K562 (cell line): ENCODE measurements at regions not wholly inside any gene's neighbourhood (a gene's known extent, or its start where the extent isn't known, plus 50 kb on each side); places are given as distances from the start of the nearest gene placed in this dataset.
A peak's percentile ranks its signal among the peaks of the same experiment; 100 is the strongest.

Experiments used
- ATAC-seq: fragments of 200-7000 bp; cut with Tn5 transposase; 3 replicates; pipeline ENCODE4 v1.9.1; 2020; ENCODE audit warnings: moderate library complexity
- BruUV-seq: library from RNA; stranded (reverse); fragments of 400-500 nt; replicated peaks from 2 replicates; lab custom pipeline; 2021; lab: Mats Ljungman, UMichigan
- CTCF ChIA-PET: fragments of 300-600 bp; formaldehyde crosslinking; extraction: SDS; loops from one replicate; lab custom pipeline; 2021; ENCODE audit warnings: low intra/inter-chr PET ratio; lab: Yijun Ruan, JAX
- POLR2A ChIA-PET: fragments of 300-600, 350-650 bp; sonication (Branson Sonifier 250); formaldehyde crosslinking; extraction: SDS; loops from one replicate; lab custom pipeline; 2021; ENCODE audit warnings: antibody characterized with exemption, inconsistent platforms; lab: Yijun Ruan, JAX
- DNase-seq, 4 experiments: peaks; one replicate each; pipeline versions ENCODE4 v3.0.0 to v3.0.0-alpha.2; 2011 to 2018; ENCODE audit warnings: low spot score in 3 of 4, mixed read lengths in 3 of 4; ENCODE audit errors: extremely low read depth in 1 of 4
- FAIRE-seq: peaks from 2 replicates; lab custom pipeline; 2011; peaks lifted over from hg19 to GRCh38; lab: Jason Lieb, UNC
- H2AFZ ChIP-seq: 2 replicates; pipeline ENCODE4 v1.6.0; 2011; ENCODE audit warnings: low read depth, low read length, control low read depth, inconsistent platforms
- H3K27ac ChIP-seq: fragments of 200-600 bp; 3 replicates; pipeline ENCODE4 v1.8.0; 2011; ENCODE audit warnings: low read depth, mild to moderate bottlenecking, control low read depth, inconsistent platforms, low read length, moderate library complexity, mixed read lengths; ENCODE audit errors: extremely low read depth
- H3K27me3 ChIP-seq, 2 experiments: fragments of 300-600 bp in 1 of 2; 2 replicates in 1 of 2; 3 replicates in 1 of 2; pipeline versions ENCODE4 v1.6.0 to v1.8.0; 2011; ENCODE audit warnings: inconsistent platforms in 2 of 2, low read length in 2 of 2, mild to moderate bottlenecking in 1 of 2, mixed read lengths in 1 of 2, moderate library complexity in 1 of 2; ENCODE audit not compliant: control insufficient read depth in 2 of 2, insufficient read depth in 2 of 2
- H3K36me3 ChIP-seq: fragments of 300-600 bp; 3 replicates; pipeline ENCODE4 v1.8.0; 2011; ENCODE audit warnings: mild to moderate bottlenecking, low read length, inconsistent platforms; ENCODE audit not compliant: control insufficient read depth, insufficient read depth
- H3K4me1 ChIP-seq, 2 experiments: fragments of 200-600 bp in 1 of 2; replicated peaks in 1 of 2; 2 replicates in 1 of 2; 3 replicates in 1 of 2; pipeline versions ENCODE4 v1.5.1 to v1.8.0; 2011; ENCODE audit warnings: inconsistent platforms in 2 of 2, low read length in 2 of 2, mild to moderate bottlenecking in 1 of 2, mixed read lengths in 1 of 2, moderate library complexity in 1 of 2; ENCODE audit not compliant: control insufficient read depth in 2 of 2, insufficient read depth in 2 of 2
- H3K4me2 ChIP-seq: 2 replicates; pipeline ENCODE4 v1.6.1; 2011; ENCODE audit warnings: low read length, control low read depth, inconsistent platforms, mixed read lengths; ENCODE audit not compliant: insufficient read depth
- H3K4me3 ChIP-seq: fragments of 200-600 bp; sonication (generic), shearing (Covaris generic); 2 replicates; pipeline ENCODE4 v1.5.1; 2016; ENCODE audit warnings: control low read depth, inconsistent platforms
- H3K79me2 ChIP-seq: fragments of 200-600 bp; 3 replicates; pipeline ENCODE4 v1.8.0; 2011; ENCODE audit warnings: low read length, inconsistent platforms; ENCODE audit not compliant: control insufficient read depth, insufficient read depth
- H3K9ac ChIP-seq, 2 experiments: 2 replicates each; pipeline versions ENCODE4 v1.6.0 to v1.6.1; 2011; ENCODE audit warnings: low read depth in 2 of 2, low read length in 2 of 2, control low read depth in 1 of 2, inconsistent platforms in 1 of 2, mild to moderate bottlenecking in 1 of 2, mixed read lengths in 1 of 2; ENCODE audit not compliant: insufficient read depth in 1 of 2
- H3K9me1 ChIP-seq: one replicate; pipeline ENCODE4 v1.6.0; 2011; ENCODE audit warnings: inconsistent platforms, mild to moderate bottlenecking, low read length, moderate library complexity; ENCODE audit not compliant: control insufficient read depth, insufficient read depth
- H3K9me3 ChIP-seq: replicated peaks from 2 replicates; pipeline ENCODE4 v1.5.1; 2011; ENCODE audit warnings: low read depth, low read length, inconsistent platforms; ENCODE audit not compliant: control insufficient read depth, insufficient read depth
- H4K20me1 ChIP-seq: replicated peaks from 2 replicates; pipeline ENCODE4 v1.6.1; 2011; ENCODE audit warnings: low read length, inconsistent platforms, mixed read lengths; ENCODE audit not compliant: control insufficient read depth, insufficient read depth
- ATF7 ChIP-seq: fragments of 450-650 bp; IDR thresholded peaks from 2 replicates; pipeline ENCODE4 v1.7.1; 2014; ENCODE audit warnings: mild to moderate bottlenecking, moderate library complexity
- C11orf30 ChIP-seq: fragments of 450-650 bp; IDR thresholded peaks from 2 replicates; pipeline ENCODE4 v1.6.1; 2016; ENCODE audit warnings: low read depth, mild to moderate bottlenecking
- CREM ChIP-seq: IDR thresholded peaks from 2 replicates; pipeline ENCODE4 v1.6.1; 2014; ENCODE audit warnings: antibody characterized with exemption, low read depth
- ELF1 ChIP-seq: fragments of 200-800 bp; sonication (Bioruptor generic); IDR thresholded peaks from 2 replicates; pipeline ENCODE4 v1.6.1; 2016; ENCODE audit warnings: missing genetic modification characterization, missing compliant biosample characterization
- FOSL1 ChIP-seq: fragments of 200-800 bp; sonication (Bioruptor generic); conservative IDR thresholded peaks from 2 replicates; pipeline ENCODE4 v1.6.1; 2016; ENCODE audit warnings: missing genetic modification characterization, missing compliant biosample characterization
- GATAD2A ChIP-seq: fragments of 450-650 bp; IDR thresholded peaks from 2 replicates; pipeline ENCODE4 v1.6.1; 2017
- MAFF ChIP-seq: IDR thresholded peaks from 2 replicates; pipeline ENCODE4 v1.6.1; 2012; ENCODE audit warnings: low read length, improper control_type of control experiment
- MAFG ChIP-seq: fragments of 450-650 bp; conservative IDR thresholded peaks from 2 replicates; pipeline ENCODE4 v1.6.1; 2016; ENCODE audit warnings: missing genetic modification characterization, missing compliant biosample characterization
- MAFK ChIP-seq: IDR thresholded peaks from 2 replicates; pipeline ENCODE4 v1.6.1; 2011; ENCODE audit warnings: low read length, improper control_type of control experiment
- MEIS2 ChIP-seq: fragments of 450-650 bp; IDR thresholded peaks from 2 replicates; pipeline ENCODE4 v1.6.1; 2014; ENCODE audit warnings: mild to moderate bottlenecking; ENCODE audit not compliant: partially characterized antibody
- NCOR1 ChIP-seq: fragments of 450-650 bp; IDR thresholded peaks from 2 replicates; pipeline ENCODE4 v1.6.1; 2016; ENCODE audit warnings: mild to moderate bottlenecking, moderate library complexity
- RNF2 ChIP-seq: sonication (generic); IDR thresholded peaks from 2 replicates; pipeline ENCODE4 v1.6.1; 2016
- SMARCA4 ChIP-seq: fragments of 450-650 bp; IDR thresholded peaks from 2 replicates; pipeline ENCODE4 v1.6.1; 2016
- SP2 ChIP-seq: IDR thresholded peaks from 2 replicates; pipeline ENCODE4 v1.6.1; 2011; ENCODE audit warnings: mild to moderate bottlenecking, low read depth, low read length, moderate library complexity; ENCODE audit not compliant: poor library complexity, severe bottlenecking; ENCODE audit errors: extremely low read depth
- TCF7L2 ChIP-seq: fragments of 150-350 bp; IDR thresholded peaks from 2 replicates; pipeline ENCODE4 v1.6.1; 2016; ENCODE audit warnings: low read depth, mild to moderate bottlenecking, low read length, moderate library complexity
- ZNF23 ChIP-seq: fragments of 250-450 bp; sonication (Bioruptor Pico); IDR thresholded peaks from 2 replicates; pipeline ENCODE4 v1.4.0; 2020; ENCODE audit warnings: mild to moderate bottlenecking
- ZNF316 ChIP-seq: fragments of 450-650 bp; IDR thresholded peaks from 2 replicates; pipeline ENCODE4 v1.6.1; 2016
- WGBS: fragments of 100-300 bp; shearing (Covaris generic); methylation state at CpG from one replicate; pipeline ENCODE4 v1.1.6; 2016; ENCODE audit warnings: low coverage, mixed read lengths; ENCODE audit not compliant: insufficient coverage; ENCODE audit errors: missing lambda C conversion rate; 5-methylcytosine and 5-hydroxymethylcytosine counted together
- in situ Hi-C: fragments of 300-500 bp; cut with MboI; formaldehyde crosslinking; loops from 4 replicates; pipeline ENCODE4 v1.15.0; 2018; ENCODE audit warnings: inconsistent platforms, mixed read lengths
- intact Hi-C: fragments of 100-400 bp; cut with micrococcal nuclease; formaldehyde crosslinking; loops from 2 replicates; pipeline ENCODE4 v1.14.2; 2022
- TF ChIP-seq, protein P1 (sequence below): fragments of 250-450 bp; sonication (Bioruptor Pico); IDR thresholded peaks from 2 replicates; pipeline ENCODE4 v1.8.0; 2021; ENCODE audit warnings: moderate library complexity, mild to moderate bottlenecking, inconsistent platforms

DNA sequence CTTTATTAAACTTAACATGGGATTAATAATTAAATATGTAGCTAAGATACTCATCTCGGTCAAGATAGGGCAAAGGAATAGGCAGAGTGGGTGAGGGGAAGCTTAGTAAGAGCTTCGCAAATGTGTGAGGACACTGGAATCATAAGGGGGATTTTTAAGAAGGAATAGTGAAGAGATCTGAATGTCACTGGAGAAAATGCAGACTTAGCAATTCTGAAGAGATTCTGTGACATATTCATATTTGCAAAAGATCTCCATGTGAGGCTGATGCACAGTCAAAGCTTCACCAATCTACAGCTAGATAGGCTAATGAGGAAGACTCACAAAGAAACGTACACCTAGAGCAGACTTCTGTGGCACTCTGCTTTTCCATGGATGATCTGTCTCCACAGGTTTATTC, 1202.8 kb upstream of the CDH6 start:
- no peaks in the 10 kb centered on the region for H3K79me2 ChIP-seq
- POLR2A ChIA-PET = interaction anchor here (0.9 kb wide), 1 partner anchor 14 kb away, joined by 3 read pairs; no protein-coding TSS in a partner anchor
- ATAC-seq = no peak
- no peak for DNase-seq
- CTCF ChIA-PET = no interaction called here
- intact Hi-C loops (no loop called here), in situ Hi-C loops (no loop called here)
- H3K9ac ChIP-seq = no peak overlapping the region
- no TSS peak for BruUV-seq
- H3K9me3 ChIP-seq = no peaks in the 10 kb centered on the region
- no peaks in the 10 kb centered on the region for H3K4me1 ChIP-seq
- no peaks in the 10 kb centered on the region for H3K9me1 ChIP-seq
- FAIRE-seq = no peak
- 25% methylated on average over 3 of the region's 3 CpGs for WGBS
- no peak overlapping the region for H3K27ac ChIP-seq
- no peaks in the 10 kb centered on the region for H3K27me3 ChIP-seq
- no peak overlapping the region for H3K4me3 ChIP-seq
- H4K20me1 ChIP-seq = no peaks in the 10 kb centered on the region
- peak; percentile 78 for TF ChIP-seq MAFG (tag)
- TF ChIP-seq MAFK = peak; percentile 56; the same call in 1 of the 2 replicates
- no peak for TF ChIP-seq TCF7L2
- no peak for TF ChIP-seq ZNF23
- peak; percentile 89 for TF ChIP-seq ZNF316
- TF ChIP-seq C11orf30 = peak; percentile 75
- TF ChIP-seq MAFF = peak; percentile 49
- no peak overlapping the region for H2AFZ ChIP-seq
- no peaks in the 10 kb centered on the region for H3K36me3 ChIP-seq
- no peak overlapping the region for H3K4me2 ChIP-seq

DNA sequence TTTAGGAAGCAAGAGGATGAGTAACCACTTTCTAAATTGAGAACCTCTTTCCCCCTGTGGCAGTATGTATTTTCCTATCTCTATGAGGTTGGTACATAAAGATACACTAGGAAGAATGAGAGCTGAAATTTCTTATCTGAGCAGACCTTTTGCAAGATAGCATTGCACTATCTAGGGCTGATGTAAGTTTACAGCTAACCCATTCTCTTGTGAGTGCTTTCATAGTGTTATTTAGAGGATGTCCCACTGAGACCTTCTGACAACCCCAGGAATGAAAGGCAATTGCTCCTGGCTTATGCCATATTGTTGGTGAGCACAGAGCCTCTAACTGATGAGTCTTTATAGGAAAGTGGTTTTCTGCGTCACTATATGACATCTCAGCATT, 1209.3 kb upstream of the CDH6 start:
- H3K27me3 ChIP-seq = no peaks in the 10 kb centered on the region
- H3K27ac ChIP-seq = peak overlapping the region; percentile 51; the same call in 2 of the 3 replicates
- FAIRE-seq (no peak), ATAC-seq (peak; percentile 87), DNase-seq (peak; percentile 17 to 67 (median 30))
- H3K36me3 ChIP-seq = no peaks in the 10 kb centered on the region
- no peak overlapping the region for H3K4me3 ChIP-seq
- intact Hi-C loops = loop anchor here (2.0 kb wide), 1 partner anchor 23 kb away; no protein-coding TSS in a partner anchor
- no TSS peak for BruUV-seq
- H3K9me1 ChIP-seq = no peaks in the 10 kb centered on the region
- POLR2A ChIA-PET = interaction anchor here (1.5 kb wide), 1 partner anchor 9 kb away, joined by 5 read pairs; no protein-coding TSS in a partner anchor
- H3K4me2 ChIP-seq = no peak overlapping the region
- WGBS = 0% methylated on average over 1 of the region's 1 CpG
- peaks cover 0 to 11% of the 10 kb centered on the region in 2 experiments; a peak in 1 of 5 replicates for H3K4me1 ChIP-seq
- H3K9me3 ChIP-seq = no peaks in the 10 kb centered on the region
- H3K79me2 ChIP-seq = no peaks in the 10 kb centered on the region
- in situ Hi-C loops = no loop called here
- CTCF ChIA-PET = no interaction called here
- peak overlapping the region in 1 of 2 experiments; percentile 11; a peak in 1 of 4 replicates for H3K9ac ChIP-seq
- 0 out of 2 replicates have a peak overlapping the region, but pooled peaks have one; percentile 29 for H2AFZ ChIP-seq
- no peaks in the 10 kb centered on the region for H4K20me1 ChIP-seq
- TF ChIP-seq, protein P1, sequence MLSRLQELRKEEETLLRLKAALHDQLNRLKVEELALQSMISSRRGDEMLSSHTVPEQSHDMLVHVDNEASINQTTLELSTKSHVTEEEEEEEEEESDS (CRISPR knock-in tag) = no peak
- TF ChIP-seq ELF1 (tag) (no peak), MEIS2 (peak; percentile 55), NCOR1 (peak; percentile 76), GATAD2A (0 out of 2 replicates have a peak, but pooled peaks have one; percentile 2), CREM (0 out of 2 replicates have a peak, but pooled peaks have one; percentile 3), SMARCA4 (peak; percentile 74; the same call in 1 of the 2 replicates), SP2 (no peak), ATF7 (peak; percentile 28; the same call in 1 of the 2 replicates), FOSL1 (peak; percentile 48), RNF2 (0 out of 2 replicates have a peak, but pooled peaks have one; percentile 43)
